ENCODE measurements at regions not wholly inside any gene's neighbourhood (a gene's known extent, or its start where the extent isn't known, plus 50 kb on each side); places are given as distances from the start of the nearest gene placed in this dataset.

GRCh38 chr22:23399367-23400285 is 180.5 kb downstream of the IGLL1 start:
- POLR2A ChIA-PET, result no interaction called here
- TF ChIP-seq, protein P1, sequence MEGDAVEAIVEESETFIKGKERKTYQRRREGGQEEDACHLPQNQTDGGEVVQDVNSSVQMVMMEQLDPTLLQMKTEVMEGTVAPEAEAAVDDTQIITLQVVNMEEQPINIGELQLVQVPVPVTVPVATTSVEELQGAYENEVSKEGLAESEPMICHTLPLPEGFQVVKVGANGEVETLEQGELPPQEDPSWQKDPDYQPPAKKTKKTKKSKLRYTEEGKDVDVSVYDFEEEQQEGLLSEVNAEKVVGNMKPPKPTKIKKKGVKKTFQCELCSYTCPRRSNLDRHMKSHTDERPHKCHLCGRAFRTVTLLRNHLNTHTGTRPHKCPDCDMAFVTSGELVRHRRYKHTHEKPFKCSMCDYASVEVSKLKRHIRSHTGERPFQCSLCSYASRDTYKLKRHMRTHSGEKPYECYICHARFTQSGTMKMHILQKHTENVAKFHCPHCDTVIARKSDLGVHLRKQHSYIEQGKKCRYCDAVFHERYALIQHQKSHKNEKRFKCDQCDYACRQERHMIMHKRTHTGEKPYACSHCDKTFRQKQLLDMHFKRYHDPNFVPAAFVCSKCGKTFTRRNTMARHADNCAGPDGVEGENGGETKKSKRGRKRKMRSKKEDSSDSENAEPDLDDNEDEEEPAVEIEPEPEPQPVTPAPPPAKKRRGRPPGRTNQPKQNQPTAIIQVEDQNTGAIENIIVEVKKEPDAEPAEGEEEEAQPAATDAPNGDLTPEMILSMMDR (IDR thresholded peaks at IDR 0.05; ENCODE audit: control extremely low read depth, extremely low read depth, low read depth, missing control alignments), result no peak
- no peak for DNase-seq (ENCODE audit: extremely low spot score)
- CTCF ChIA-PET, result no interaction called here

DNA sequence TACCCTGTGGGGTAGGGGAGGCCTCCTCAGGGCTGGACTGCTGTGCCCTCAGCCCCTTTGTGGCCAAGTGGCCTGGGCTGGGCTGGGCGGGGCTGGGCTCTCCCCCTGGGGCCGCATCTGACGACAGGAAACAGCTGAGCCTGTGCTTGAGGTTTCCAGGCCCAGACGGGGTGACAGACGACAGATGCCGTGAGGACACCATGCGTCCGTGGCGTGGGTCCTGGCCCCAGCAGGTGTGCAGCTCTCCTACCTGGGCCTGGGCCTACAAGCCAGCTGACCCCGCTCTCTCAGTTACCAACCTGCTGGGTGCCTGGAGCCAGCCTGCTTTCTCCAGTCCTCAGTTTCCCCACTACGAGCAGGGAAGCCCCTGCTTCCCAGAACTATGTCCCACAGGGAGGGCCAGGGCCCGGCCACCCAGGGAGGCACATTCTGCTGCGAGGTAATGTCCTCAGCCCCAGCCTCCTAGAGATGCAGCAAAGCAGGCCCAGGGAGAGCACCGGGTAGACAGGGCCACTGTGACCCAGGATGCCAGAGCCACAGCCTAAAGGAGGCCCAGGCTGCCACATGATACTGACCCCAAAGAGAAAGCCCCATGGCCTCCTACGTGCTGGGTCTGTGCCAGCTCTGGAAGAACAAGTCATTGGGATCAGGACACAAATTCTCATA is 181.3 kb downstream of the IGLL1 start:
- POLR2A ChIA-PET, result no interaction called here
- DNase-seq (ENCODE audit: extremely low spot score), result no peak

GRCh38 chr22:23397613-23398567 is 182.2 kb downstream of the IGLL1 start:
- DNase-seq (ENCODE audit: extremely low spot score), result no peak
- POLR2A ChIA-PET, result no interaction called here
- CTCF ChIA-PET, result no interaction called here
- TF ChIP-seq, protein P1 (IDR thresholded peaks at IDR 0.05; ENCODE audit: control extremely low read depth, extremely low read depth, low read depth, missing control alignments), result no peak

More for the DNA sequence above, 181.3 kb downstream of the IGLL1 start:
- CTCF ChIA-PET, result no interaction called here
- TF ChIP-seq, protein P1 (IDR thresholded peaks at IDR 0.05; ENCODE audit: control extremely low read depth, extremely low read depth, low read depth, missing control alignments), result no peak

GRCh38 chr22:23397008-23397612 is 183.0 kb downstream of the IGLL1 start:
- DNase-seq (ENCODE audit: extremely low spot score), result no peak
- TF ChIP-seq, protein P1 (IDR thresholded peaks at IDR 0.05; ENCODE audit: control extremely low read depth, extremely low read depth, low read depth, missing control alignments), result no peak
- ChIA-PET CTCF (interaction anchor here (2.0 kb wide), 1 partner anchor 11 kb away, joined by 5 read pairs; no protein-coding TSS in a partner anchor), POLR2A (no interaction called here)

- CTCF ChIA-PET, result interaction anchor here (2.0 kb wide), 1 partner anchor 10 kb away, joined by 5 read pairs; no protein-coding TSS in a partner anchor
- TF ChIP-seq, protein P1 (IDR thresholded peaks at IDR 0.05; ENCODE audit: control extremely low read depth, extremely low read depth, low read depth, missing control alignments), result no peak
- no peak for DNase-seq (ENCODE audit: extremely low spot score)
- POLR2A ChIA-PET, result no interaction called here
These were observed 183.6 kb downstream of the IGLL1 start for GRCh38 chr22:23396362-23397007.

Data from GM10248 (cell line).